ENCODE measurements at regions not wholly inside any gene's neighbourhood (a gene's known extent, or its start where the extent isn't known, plus 50 kb on each side); places are given as distances from the start of the nearest gene placed in this dataset.

- no peak for TF ChIP-seq CTCF (IDR thresholded peaks at IDR 0.05; ENCODE audit: low read length)
- no peak for TF ChIP-seq EZH2phosphoT487 (IDR thresholded peaks at IDR 0.05; ENCODE audit: low read length)
- TF ChIP-seq EZH2 (optimal IDR thresholded peaks at IDR 0.05; ENCODE audit: low read depth, low read length), result no peak
Measured at GRCh38 chr2:75424936-75425619, 135.7 kb downstream of the EVA1A start.
